Prostate gland (tissue), 2 donors: ENCODE measurements at regions not wholly inside any gene's neighbourhood (a gene's known extent, or its start where the extent isn't known, plus 50 kb on each side); places are given as distances from the start of the nearest gene placed in this dataset.
A peak's percentile ranks its signal among the peaks of the same experiment; 100 is the strongest.

Experiments used
- DNase-seq: peaks from one replicate; pipeline ENCODE4 v3.0.0-alpha.2; 2019; ENCODE audit warnings: low spot score
- H3K27ac ChIP-seq, 2 donors: fragments of 200-600 bp; sonication (generic); 2 replicates each; pipeline ENCODE4 v1.5.1; 2017 to 2019
- H3K27me3 ChIP-seq: fragments of 200-600 bp; sonication (generic); replicated peaks from 2 replicates; pipeline ENCODE4 v1.5.1; 2019; ENCODE audit not compliant: insufficient read depth
- H3K36me3 ChIP-seq, 2 donors: fragments of 200-600 bp; sonication (generic); 1 replicate in 1 of 2; 2 replicates in 1 of 2; pipeline versions ENCODE4 v1.5.1 to v1.8.1; 2017 to 2019
- H3K4me1 ChIP-seq: fragments of 200-600 bp; sonication (generic); replicated peaks from 2 replicates; pipeline ENCODE4 v1.5.1; 2019
- H3K4me3 ChIP-seq, 2 donors: fragments of 200-600 bp; sonication (generic); 2 replicates each; pipeline ENCODE4 v1.5.1; 2017 to 2019
- H3K9me3 ChIP-seq: fragments of 200-600 bp; sonication (generic); 2 replicates; pipeline ENCODE4 v1.5.1; 2017
- POLR2A ChIP-seq: fragments of 450-650 bp; IDR thresholded peaks from one replicate; pipeline ENCODE4 v1.6.1; 2016; ENCODE audit warnings: antibody characterized with exemption, mild to moderate bottlenecking
- POLR2AphosphoS5 ChIP-seq: sonication (generic); formaldehyde crosslinking; IDR thresholded peaks from one replicate; pipeline ENCODE4 v1.6.1; 2017; ENCODE audit warnings: antibody characterized with exemption
- WGBS: methylation state at CpG from one replicate; pipeline ENCODE4 v1.1.5; 2018; 5-methylcytosine and 5-hydroxymethylcytosine counted together
- intact Hi-C: fragments of 100-400 bp; cut with DNase I; formaldehyde crosslinking; loops from one replicate; pipeline ENCODE4 v1.14.2; 2022
- TF ChIP-seq, protein P1 (sequence below), 4 experiments: fragments of 200-600 bp in 2 of 4; fragments of 450-650 bp in 2 of 4; sonication (generic) in 2 of 4; IDR thresholded peaks; 1 replicate in 3 of 4; 2 replicates in 1 of 4; pipeline ENCODE4 v1.5.1; 2016 to 2019; ENCODE audit warnings: antibody characterized with exemption in 4 of 4, mild to moderate bottlenecking in 2 of 4, moderate library complexity in 2 of 4

DNA sequence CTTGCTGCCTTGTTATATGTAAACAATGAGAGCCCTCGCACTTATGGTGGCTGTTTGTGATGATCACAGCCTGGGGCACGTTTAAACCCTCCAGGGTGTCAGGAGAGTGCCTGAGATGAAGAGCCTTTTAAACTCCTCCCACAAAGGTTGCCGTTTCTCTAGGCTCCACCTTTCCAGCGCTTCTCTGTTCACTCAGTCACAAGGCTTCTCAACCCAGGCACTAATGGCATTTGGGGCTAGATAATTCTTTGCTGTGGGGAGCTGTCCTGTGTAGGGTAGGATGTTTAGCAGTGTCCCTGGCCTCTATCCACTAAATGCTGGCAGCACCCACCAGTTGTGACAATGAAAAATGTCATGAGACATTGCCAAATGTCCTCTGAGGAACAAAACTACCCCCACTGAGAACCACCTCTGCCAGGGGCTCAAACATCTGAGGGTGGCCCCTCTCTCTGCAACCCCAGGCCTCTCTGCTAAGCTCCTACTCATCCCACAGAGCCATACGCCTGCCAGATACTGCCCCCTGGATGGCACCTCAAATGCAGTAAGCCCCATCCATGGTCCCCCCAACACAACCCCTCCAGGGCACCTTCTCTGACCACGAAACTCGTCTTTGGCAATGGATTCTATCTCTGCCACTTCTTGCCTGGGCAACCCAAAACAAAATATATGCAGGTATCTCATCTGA lies 144.3 kb upstream of the ZMIZ1 start:
- no peak for DNase-seq
- H3K36me3 ChIP-seq: no peaks in the 10 kb centered on the region
- no peak overlapping the region for H3K4me3 ChIP-seq
- no peak for TF ChIP-seq POLR2A
- TF ChIP-seq, protein P1, sequence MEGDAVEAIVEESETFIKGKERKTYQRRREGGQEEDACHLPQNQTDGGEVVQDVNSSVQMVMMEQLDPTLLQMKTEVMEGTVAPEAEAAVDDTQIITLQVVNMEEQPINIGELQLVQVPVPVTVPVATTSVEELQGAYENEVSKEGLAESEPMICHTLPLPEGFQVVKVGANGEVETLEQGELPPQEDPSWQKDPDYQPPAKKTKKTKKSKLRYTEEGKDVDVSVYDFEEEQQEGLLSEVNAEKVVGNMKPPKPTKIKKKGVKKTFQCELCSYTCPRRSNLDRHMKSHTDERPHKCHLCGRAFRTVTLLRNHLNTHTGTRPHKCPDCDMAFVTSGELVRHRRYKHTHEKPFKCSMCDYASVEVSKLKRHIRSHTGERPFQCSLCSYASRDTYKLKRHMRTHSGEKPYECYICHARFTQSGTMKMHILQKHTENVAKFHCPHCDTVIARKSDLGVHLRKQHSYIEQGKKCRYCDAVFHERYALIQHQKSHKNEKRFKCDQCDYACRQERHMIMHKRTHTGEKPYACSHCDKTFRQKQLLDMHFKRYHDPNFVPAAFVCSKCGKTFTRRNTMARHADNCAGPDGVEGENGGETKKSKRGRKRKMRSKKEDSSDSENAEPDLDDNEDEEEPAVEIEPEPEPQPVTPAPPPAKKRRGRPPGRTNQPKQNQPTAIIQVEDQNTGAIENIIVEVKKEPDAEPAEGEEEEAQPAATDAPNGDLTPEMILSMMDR (IDR thresholded peaks at IDR 0.05): no peak
- no peak for TF ChIP-seq POLR2AphosphoS5
- WGBS: 73% methylated on average over 7 of the region's 7 CpGs
- no peaks in the 10 kb centered on the region for H3K9me3 ChIP-seq
- no peaks in the 10 kb centered on the region for H3K4me1 ChIP-seq
- H3K27ac ChIP-seq: no peak overlapping the region
- H3K27me3 ChIP-seq: no peaks in the 10 kb centered on the region
- intact Hi-C loops: no loop called here

GRCh38 chr10:78925275-78925674 lies 143.5 kb upstream of the ZMIZ1 start:
- no peak overlapping the region for H3K4me3 ChIP-seq
- TF ChIP-seq, protein P1 (IDR thresholded peaks at IDR 0.05): no peak
- TF ChIP-seq POLR2A (no peak), POLR2AphosphoS5 (no peak)
- H3K27ac ChIP-seq: no peak overlapping the region
- H3K27me3 ChIP-seq: no peaks in the 10 kb centered on the region
- WGBS: 95% methylated on average over 6 of the region's 6 CpGs
- intact Hi-C loops: no loop called here
- no peaks in the 10 kb centered on the region for H3K36me3 ChIP-seq
- H3K4me1 ChIP-seq: no peaks in the 10 kb centered on the region
- no peaks in the 10 kb centered on the region for H3K9me3 ChIP-seq
- no peak for DNase-seq

- TF ChIP-seq POLR2A: no peak
- TF ChIP-seq, protein P1 (IDR thresholded peaks at IDR 0.05): no peak
- no peak for TF ChIP-seq POLR2AphosphoS5
- 83% methylated on average over 6 of the region's 6 CpGs for WGBS
- H3K27ac ChIP-seq: no peak overlapping the region
These were observed 142.9 kb upstream of the ZMIZ1 start for GRCh38 chr10:78925800-78926319.

GRCh38 chr10:78927257-78927995 lies 141.3 kb upstream of the ZMIZ1 start:
- no peak for TF ChIP-seq POLR2A
- peak; percentile 48 for TF ChIP-seq POLR2AphosphoS5
- TF ChIP-seq, protein P1 (IDR thresholded peaks at IDR 0.05): peak in 2 of 4 experiments; percentile 3 to 6
- intact Hi-C loops: no loop called here
- Histone ChIP-seq H3K9me3 (no peaks in the 10 kb centered on the region), H3K36me3 (no peaks in the 10 kb centered on the region), H3K4me3 (no peak overlapping the region), H3K4me1 (no peaks in the 10 kb centered on the region), H3K27ac (no peak overlapping the region), H3K27me3 (no peaks in the 10 kb centered on the region)
- WGBS: 56% methylated on average over 11 of the region's 11 CpGs
- DNase-seq: peak; percentile 70

More at GRCh38 chr10:78925800-78926319, 142.9 kb upstream of the ZMIZ1 start:
- H3K4me1 ChIP-seq: no peaks in the 10 kb centered on the region
- no peak overlapping the region for H3K4me3 ChIP-seq
- DNase-seq: no peak
- no peaks in the 10 kb centered on the region for H3K27me3 ChIP-seq
- intact Hi-C loops: no loop called here
- H3K9me3 ChIP-seq: no peaks in the 10 kb centered on the region
- H3K36me3 ChIP-seq: no peaks in the 10 kb centered on the region
